ENCODE measurements at regions not wholly inside any gene's neighbourhood (a gene's known extent, or its start where the extent isn't known, plus 50 kb on each side); places are given as distances from the start of the nearest gene placed in this dataset.

GRCh38 chr11:96736601-96737000 lies 346.8 kb downstream of the JRKL start:
- TF ChIP-seq, protein P1, sequence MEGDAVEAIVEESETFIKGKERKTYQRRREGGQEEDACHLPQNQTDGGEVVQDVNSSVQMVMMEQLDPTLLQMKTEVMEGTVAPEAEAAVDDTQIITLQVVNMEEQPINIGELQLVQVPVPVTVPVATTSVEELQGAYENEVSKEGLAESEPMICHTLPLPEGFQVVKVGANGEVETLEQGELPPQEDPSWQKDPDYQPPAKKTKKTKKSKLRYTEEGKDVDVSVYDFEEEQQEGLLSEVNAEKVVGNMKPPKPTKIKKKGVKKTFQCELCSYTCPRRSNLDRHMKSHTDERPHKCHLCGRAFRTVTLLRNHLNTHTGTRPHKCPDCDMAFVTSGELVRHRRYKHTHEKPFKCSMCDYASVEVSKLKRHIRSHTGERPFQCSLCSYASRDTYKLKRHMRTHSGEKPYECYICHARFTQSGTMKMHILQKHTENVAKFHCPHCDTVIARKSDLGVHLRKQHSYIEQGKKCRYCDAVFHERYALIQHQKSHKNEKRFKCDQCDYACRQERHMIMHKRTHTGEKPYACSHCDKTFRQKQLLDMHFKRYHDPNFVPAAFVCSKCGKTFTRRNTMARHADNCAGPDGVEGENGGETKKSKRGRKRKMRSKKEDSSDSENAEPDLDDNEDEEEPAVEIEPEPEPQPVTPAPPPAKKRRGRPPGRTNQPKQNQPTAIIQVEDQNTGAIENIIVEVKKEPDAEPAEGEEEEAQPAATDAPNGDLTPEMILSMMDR (IDR thresholded peaks at IDR 0.05; ENCODE audit: low read depth, low read length, poor library complexity, severe bottlenecking), result no peak
- no peak for TF ChIP-seq EZH2phosphoT487 (IDR thresholded peaks at IDR 0.05; ENCODE audit: borderline replicate concordance, low read length)
